ENCODE measurements at regions not wholly inside any gene's neighbourhood (a gene's known extent, or its start where the extent isn't known, plus 50 kb on each side); places are given as distances from the start of the nearest gene placed in this dataset.

DNA sequence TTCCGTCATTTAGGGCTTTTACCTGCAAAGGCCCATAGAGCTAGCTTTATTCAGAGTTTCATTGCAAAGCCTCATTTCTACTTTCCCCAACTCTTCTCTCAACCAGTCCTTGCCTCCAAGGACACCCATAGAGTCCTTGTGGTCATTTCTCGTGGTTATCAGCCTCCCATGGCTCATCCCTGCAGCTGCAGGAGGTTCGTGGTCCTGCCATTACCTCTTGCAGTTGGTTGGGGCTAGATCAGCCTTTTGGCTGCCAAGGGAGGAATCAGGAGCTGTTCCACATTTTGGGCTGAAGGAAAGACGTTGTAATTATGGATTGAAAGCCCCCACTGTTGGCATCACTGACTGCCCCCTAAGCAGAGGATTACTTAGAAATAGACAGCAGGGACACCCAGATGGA is 231.0 kb downstream of the MAN2A1 start:
- TF ChIP-seq POLR2AphosphoS5 (IDR thresholded peaks at IDR 0.05; ENCODE audit: low read depth), result no peak
- TF ChIP-seq, protein P1, sequence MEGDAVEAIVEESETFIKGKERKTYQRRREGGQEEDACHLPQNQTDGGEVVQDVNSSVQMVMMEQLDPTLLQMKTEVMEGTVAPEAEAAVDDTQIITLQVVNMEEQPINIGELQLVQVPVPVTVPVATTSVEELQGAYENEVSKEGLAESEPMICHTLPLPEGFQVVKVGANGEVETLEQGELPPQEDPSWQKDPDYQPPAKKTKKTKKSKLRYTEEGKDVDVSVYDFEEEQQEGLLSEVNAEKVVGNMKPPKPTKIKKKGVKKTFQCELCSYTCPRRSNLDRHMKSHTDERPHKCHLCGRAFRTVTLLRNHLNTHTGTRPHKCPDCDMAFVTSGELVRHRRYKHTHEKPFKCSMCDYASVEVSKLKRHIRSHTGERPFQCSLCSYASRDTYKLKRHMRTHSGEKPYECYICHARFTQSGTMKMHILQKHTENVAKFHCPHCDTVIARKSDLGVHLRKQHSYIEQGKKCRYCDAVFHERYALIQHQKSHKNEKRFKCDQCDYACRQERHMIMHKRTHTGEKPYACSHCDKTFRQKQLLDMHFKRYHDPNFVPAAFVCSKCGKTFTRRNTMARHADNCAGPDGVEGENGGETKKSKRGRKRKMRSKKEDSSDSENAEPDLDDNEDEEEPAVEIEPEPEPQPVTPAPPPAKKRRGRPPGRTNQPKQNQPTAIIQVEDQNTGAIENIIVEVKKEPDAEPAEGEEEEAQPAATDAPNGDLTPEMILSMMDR (IDR thresholded peaks at IDR 0.05; ENCODE audit: insufficient read depth, low read length), result no peak
- TF ChIP-seq SPI1 (IDR thresholded peaks at IDR 0.05; ENCODE audit: borderline replicate concordance, low read depth), result no peak
